Activated CD4-positive, alpha-beta memory T cell treated with anti-CD3 and anti-CD28 coated beads, Interleukin-2, amount 10 ng/mL, durations not matched to agents 7 days and 5 days (primary cell): ENCODE measurements at regions not wholly inside any gene's neighbourhood (a gene's known extent, or its start where the extent isn't known, plus 50 kb on each side); places are given as distances from the start of the nearest gene placed in this dataset.
"Not testable (repeated sequence)": the region's sequence is repeated elsewhere in the genome, so short reads cannot be mapped to it uniquely, and the experiment has no call there.

Experiments used
- CTCF ChIA-PET: fragments of 350-600 bp; sonication (Branson Sonifier 250); formaldehyde crosslinking; loops from one replicate; lab custom pipeline; 2021; ENCODE audit warnings: antibody characterized with exemption, inconsistent platforms; lab: Charles Lee
- POLR2A ChIA-PET: fragments of 350-600 bp; sonication (Branson Sonifier 250); formaldehyde crosslinking; loops from one replicate; lab custom pipeline; 2021; ENCODE audit warnings: antibody characterized with exemption; lab: Charles Lee
- DNase-seq: peaks from one replicate; pipeline ENCODE4 v3.0.0-alpha.2; 2020
- H3K27ac Mint-ChIP-seq: one replicate; pipeline ENCODE4 v1.8.0; 2021; ENCODE audit warnings: mild to moderate bottlenecking, mixed read lengths
- H3K27me3 Mint-ChIP-seq: one replicate; pipeline ENCODE4 v1.8.0; 2021; ENCODE audit warnings: mixed read lengths
- H3K36me3 Mint-ChIP-seq: one replicate; pipeline ENCODE4 v1.8.0; 2021; ENCODE audit warnings: low read depth, mixed read lengths
- H3K4me1 Mint-ChIP-seq: one replicate; pipeline ENCODE4 v1.8.0; 2021; ENCODE audit warnings: mixed read lengths
- H3K4me3 Mint-ChIP-seq: one replicate; pipeline ENCODE4 v1.8.0; 2021; ENCODE audit warnings: mild to moderate bottlenecking, mixed read lengths
- H3K9me3 Mint-ChIP-seq: one replicate; pipeline ENCODE4 v1.8.0; 2021; ENCODE audit warnings: mixed read lengths

- POLR2A ChIA-PET = no interaction called here
- no peak for DNase-seq
- peaks cover 15% of the 10 kb centered on the region for H3K27me3 Mint-ChIP-seq
- no peak overlapping the region for H3K4me3 Mint-ChIP-seq
- CTCF ChIA-PET = interaction anchor here (1.4 kb wide), 1 partner anchor 140 kb away, joined by 3 read pairs; no protein-coding TSS in a partner anchor
- H3K27ac Mint-ChIP-seq = no peak overlapping the region
- no peaks in the 10 kb centered on the region for H3K9me3 Mint-ChIP-seq
- H3K4me1 Mint-ChIP-seq = peaks cover 24% of the 10 kb centered on the region
- H3K36me3 Mint-ChIP-seq = no peaks in the 10 kb centered on the region
These were observed 104.8 kb upstream of the KCNG1 start for GRCh38 chr20:51127713-51128112.

- Mint-ChIP-seq H3K4me3 (no peak overlapping the region), H3K4me1 (peaks cover 33% of the 10 kb centered on the region), H3K27me3 (peaks cover 27% of the 10 kb centered on the region), H3K36me3 (no peaks in the 10 kb centered on the region), H3K27ac (no peak overlapping the region), H3K9me3 (no peaks in the 10 kb centered on the region)
- POLR2A ChIA-PET = no interaction called here
- CTCF ChIA-PET = interaction anchor here (0.7 kb wide), 1 partner anchor 139 kb away, joined by 3 read pairs; no protein-coding TSS in a partner anchor
- no peak for DNase-seq
These were observed 103.4 kb upstream of the KCNG1 start for GRCh38 chr20:51126337-51126736.

- Mint-ChIP-seq H3K36me3 (no peaks in the 10 kb centered on the region), H3K4me3 (no peak overlapping the region), H3K27ac (no peak overlapping the region), H3K27me3 (peaks cover 31% of the 10 kb centered on the region), H3K4me1 (peaks cover 33% of the 10 kb centered on the region), H3K9me3 (no peaks in the 10 kb centered on the region)
- ChIA-PET CTCF (no interaction called here), POLR2A (no interaction called here)
- no peak for DNase-seq
These were observed 102.9 kb upstream of the KCNG1 start for GRCh38 chr20:51125780-51126179.

- POLR2A ChIA-PET = no interaction called here
- Mint-ChIP-seq H3K36me3 (no peaks in the 10 kb centered on the region), H3K4me1 (peaks cover 33% of the 10 kb centered on the region), H3K27ac (no peak overlapping the region), H3K9me3 (no peaks in the 10 kb centered on the region), H3K4me3 (no peak overlapping the region), H3K27me3 (peaks cover 33% of the 10 kb centered on the region)
- no peak for DNase-seq
- CTCF ChIA-PET = no interaction called here
These were observed 102.2 kb upstream of the KCNG1 start for GRCh38 chr20:51125105-51125504.

GRCh38 chr20:51123887-51124286, 101.0 kb upstream of the KCNG1 start:
- H3K27me3 Mint-ChIP-seq = peaks cover 33% of the 10 kb centered on the region
- CTCF ChIA-PET, POLR2A ChIA-PET, H3K27ac Mint-ChIP-seq, H3K36me3 Mint-ChIP-seq, DNase-seq, H3K9me3 Mint-ChIP-seq, H3K4me3 Mint-ChIP-seq: not testable (repeated sequence)
- H3K4me1 Mint-ChIP-seq = peaks cover 28% of the 10 kb centered on the region

GRCh38 chr20:51122931-51123658, 100.2 kb upstream of the KCNG1 start:
- ChIA-PET CTCF (interaction anchor here (0.6 kb wide), 1 partner anchor 135 kb away, joined by 6 read pairs; no protein-coding TSS in a partner anchor), POLR2A (no interaction called here)
- Mint-ChIP-seq H3K4me3 (no peak overlapping the region), H3K9me3 (no peaks in the 10 kb centered on the region), H3K27ac (no peak overlapping the region), H3K4me1 (peaks cover 20% of the 10 kb centered on the region), H3K36me3 (no peaks in the 10 kb centered on the region), H3K27me3 (peaks cover 37% of the 10 kb centered on the region)
- peak; percentile 24 for DNase-seq

GRCh38 chr20:51121901-51122412, 99.0 kb upstream of the KCNG1 start:
- POLR2A ChIA-PET = no interaction called here
- H3K9me3 Mint-ChIP-seq = no peaks in the 10 kb centered on the region
- H3K27ac Mint-ChIP-seq = no peak overlapping the region
- no peak overlapping the region for H3K4me3 Mint-ChIP-seq
- no peaks in the 10 kb centered on the region for H3K36me3 Mint-ChIP-seq
- H3K4me1 Mint-ChIP-seq = peaks cover 15% of the 10 kb centered on the region
- peaks cover 38% of the 10 kb centered on the region for H3K27me3 Mint-ChIP-seq
- DNase-seq = no peak
- CTCF ChIA-PET = no interaction called here

GRCh38 chr20:51121272-51121671, 98.4 kb upstream of the KCNG1 start:
- Mint-ChIP-seq H3K4me1 (peaks cover 15% of the 10 kb centered on the region), H3K9me3 (no peaks in the 10 kb centered on the region), H3K4me3 (no peak overlapping the region), H3K27me3 (peaks cover 33% of the 10 kb centered on the region), H3K27ac (no peak overlapping the region), H3K36me3 (no peaks in the 10 kb centered on the region)
- POLR2A ChIA-PET = no interaction called here
- CTCF ChIA-PET = no interaction called here
- DNase-seq = no peak

- Mint-ChIP-seq H3K27ac (no peak overlapping the region), H3K4me1 (peaks cover 15% of the 10 kb centered on the region), H3K4me3 (no peak overlapping the region), H3K36me3 (no peaks in the 10 kb centered on the region), H3K9me3 (no peaks in the 10 kb centered on the region), H3K27me3 (peaks cover 33% of the 10 kb centered on the region)
- DNase-seq = no peak
- POLR2A ChIA-PET = no interaction called here
- CTCF ChIA-PET = no interaction called here
These were observed 98.0 kb upstream of the KCNG1 start for GRCh38 chr20:51120868-51121267.

- no peaks in the 10 kb centered on the region for H3K9me3 Mint-ChIP-seq
- CTCF ChIA-PET = no interaction called here
- POLR2A ChIA-PET = no interaction called here
- no peaks in the 10 kb centered on the region for H3K36me3 Mint-ChIP-seq
- no peak overlapping the region for H3K27ac Mint-ChIP-seq
- H3K27me3 Mint-ChIP-seq = peaks cover 32% of the 10 kb centered on the region
- peaks cover 15% of the 10 kb centered on the region for H3K4me1 Mint-ChIP-seq
- DNase-seq = no peak
- no peak overlapping the region for H3K4me3 Mint-ChIP-seq
These were observed 97.5 kb upstream of the KCNG1 start for GRCh38 chr20:51120438-51120837.

- no peak for DNase-seq
- ChIA-PET POLR2A (no interaction called here), CTCF (no interaction called here)
- Mint-ChIP-seq H3K4me3 (no peak overlapping the region), H3K36me3 (no peaks in the 10 kb centered on the region), H3K9me3 (no peaks in the 10 kb centered on the region), H3K4me1 (peaks cover 15% of the 10 kb centered on the region), H3K27me3 (peaks cover 28% of the 10 kb centered on the region), H3K27ac (no peak overlapping the region)
These were observed 97.0 kb upstream of the KCNG1 start for GRCh38 chr20:51119914-51120313.

GRCh38 chr20:51118985-51119527, 96.1 kb upstream of the KCNG1 start:
- ChIA-PET CTCF (no interaction called here), POLR2A (no interaction called here)
- Mint-ChIP-seq H3K27ac (no peak overlapping the region), H3K9me3 (no peaks in the 10 kb centered on the region), H3K36me3 (no peaks in the 10 kb centered on the region), H3K4me3 (no peak overlapping the region), H3K4me1 (peaks cover 15% of the 10 kb centered on the region), H3K27me3 (peaks cover 28% of the 10 kb centered on the region)
- no peak for DNase-seq

- peaks cover 14% of the 10 kb centered on the region for H3K4me1 Mint-ChIP-seq
- DNase-seq = no peak
- no peak overlapping the region for H3K4me3 Mint-ChIP-seq
- ChIA-PET CTCF (no interaction called here), POLR2A (no interaction called here)
- H3K9me3 Mint-ChIP-seq = no peaks in the 10 kb centered on the region
- no peaks in the 10 kb centered on the region for H3K36me3 Mint-ChIP-seq
- peaks cover 26% of the 10 kb centered on the region for H3K27me3 Mint-ChIP-seq
- H3K27ac Mint-ChIP-seq = no peak overlapping the region
These were observed 95.3 kb upstream of the KCNG1 start for GRCh38 chr20:51118216-51118615.
